ENCODE measurements at regions not wholly inside any gene's neighbourhood (a gene's known extent, or its start where the extent isn't known, plus 50 kb on each side); places are given as distances from the start of the nearest gene placed in this dataset.
A peak's percentile ranks its signal among the peaks of the same experiment; 100 is the strongest.

DNA sequence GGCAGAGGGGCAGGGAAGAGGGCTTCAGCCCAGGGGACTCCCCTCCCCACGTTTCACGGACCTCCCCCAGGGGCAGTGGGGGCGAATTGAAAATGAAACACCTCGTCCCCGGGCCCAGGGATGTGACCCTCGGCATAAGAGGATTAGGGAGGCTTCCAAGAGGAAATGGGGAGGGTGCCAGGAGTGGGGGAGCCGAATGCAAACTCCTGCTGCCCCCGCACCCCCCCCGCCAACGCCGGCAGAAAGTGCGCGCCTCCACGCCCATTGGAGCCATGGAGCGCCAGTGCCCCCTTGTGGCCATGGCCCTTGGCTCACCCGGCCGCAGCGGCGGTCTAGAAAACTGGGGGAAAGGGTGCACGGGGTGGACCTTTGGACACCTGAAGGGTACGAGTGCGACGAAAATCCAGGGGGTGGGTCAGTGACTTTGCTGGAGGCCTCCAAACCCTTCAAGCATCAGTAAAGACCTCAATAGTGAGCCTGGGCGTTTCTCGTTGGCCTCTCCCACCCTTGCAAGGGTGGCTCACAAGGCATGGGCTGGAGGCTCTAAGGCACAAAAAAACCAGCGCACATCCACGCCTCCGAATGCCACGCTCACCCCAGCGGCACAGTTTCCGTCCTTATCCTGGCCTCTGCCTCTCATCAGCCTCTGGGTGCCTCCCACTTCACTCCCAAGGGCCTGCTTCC lies 120.8 kb upstream of the PJA1 start (continued):
- TF ChIP-seq RB1 (IDR thresholded peaks at IDR 0.05; ENCODE audit: borderline replicate concordance) (0 out of 2 replicates have a peak, but pooled peaks have one; percentile 46), RUNX3 (IDR thresholded peaks at IDR 0.05; ENCODE audit: low read length) (0 out of 2 replicates have a peak, but pooled peaks have one; percentile 6), CEBPB (IDR thresholded peaks at IDR 0.05; ENCODE audit: borderline replicate concordance in 1 of 2, low read depth in 2 of 2, low read length in 2 of 2) (no peak), JUNB (IDR thresholded peaks at IDR 0.05) (no peak), BCL11A (IDR thresholded peaks at IDR 0.05; ENCODE audit: low read depth, low read length) (no peak), FOS (IDR thresholded peaks at IDR 0.05; ENCODE audit: borderline replicate concordance, extremely low read depth, insufficient read length) (no peak), NR2C1 (IDR thresholded peaks at IDR 0.05) (no peak), SMC3 (IDR thresholded peaks at IDR 0.05; ENCODE audit: borderline replicate concordance, low read length) (peak; percentile 58), CBX5 (IDR thresholded peaks at IDR 0.05; ENCODE audit: low read depth) (no peak), RAD21 (IDR thresholded peaks at IDR 0.05; ENCODE audit: insufficient read depth, low read depth, low read length) (peak; percentile 84), YY1 (IDR thresholded peaks at IDR 0.05; ENCODE audit: low read depth, low read length) (peak; percentile 58; the same call in 1 of the 2 replicates)
- TF ChIP-seq, protein P1, sequence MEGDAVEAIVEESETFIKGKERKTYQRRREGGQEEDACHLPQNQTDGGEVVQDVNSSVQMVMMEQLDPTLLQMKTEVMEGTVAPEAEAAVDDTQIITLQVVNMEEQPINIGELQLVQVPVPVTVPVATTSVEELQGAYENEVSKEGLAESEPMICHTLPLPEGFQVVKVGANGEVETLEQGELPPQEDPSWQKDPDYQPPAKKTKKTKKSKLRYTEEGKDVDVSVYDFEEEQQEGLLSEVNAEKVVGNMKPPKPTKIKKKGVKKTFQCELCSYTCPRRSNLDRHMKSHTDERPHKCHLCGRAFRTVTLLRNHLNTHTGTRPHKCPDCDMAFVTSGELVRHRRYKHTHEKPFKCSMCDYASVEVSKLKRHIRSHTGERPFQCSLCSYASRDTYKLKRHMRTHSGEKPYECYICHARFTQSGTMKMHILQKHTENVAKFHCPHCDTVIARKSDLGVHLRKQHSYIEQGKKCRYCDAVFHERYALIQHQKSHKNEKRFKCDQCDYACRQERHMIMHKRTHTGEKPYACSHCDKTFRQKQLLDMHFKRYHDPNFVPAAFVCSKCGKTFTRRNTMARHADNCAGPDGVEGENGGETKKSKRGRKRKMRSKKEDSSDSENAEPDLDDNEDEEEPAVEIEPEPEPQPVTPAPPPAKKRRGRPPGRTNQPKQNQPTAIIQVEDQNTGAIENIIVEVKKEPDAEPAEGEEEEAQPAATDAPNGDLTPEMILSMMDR (IDR thresholded peaks at IDR 0.05 in 2 of 3, conservative IDR thresholded peaks at IDR 0.05 in 1 of 3; ENCODE audit: control insufficient read depth in 2 of 3, extremely low read depth in 1 of 3, insufficient read depth in 1 of 3, low read depth in 3 of 3, low read length in 3 of 3) = peak; percentile 82 to 98 (median 84)
- TF ChIP-seq, protein P2, sequence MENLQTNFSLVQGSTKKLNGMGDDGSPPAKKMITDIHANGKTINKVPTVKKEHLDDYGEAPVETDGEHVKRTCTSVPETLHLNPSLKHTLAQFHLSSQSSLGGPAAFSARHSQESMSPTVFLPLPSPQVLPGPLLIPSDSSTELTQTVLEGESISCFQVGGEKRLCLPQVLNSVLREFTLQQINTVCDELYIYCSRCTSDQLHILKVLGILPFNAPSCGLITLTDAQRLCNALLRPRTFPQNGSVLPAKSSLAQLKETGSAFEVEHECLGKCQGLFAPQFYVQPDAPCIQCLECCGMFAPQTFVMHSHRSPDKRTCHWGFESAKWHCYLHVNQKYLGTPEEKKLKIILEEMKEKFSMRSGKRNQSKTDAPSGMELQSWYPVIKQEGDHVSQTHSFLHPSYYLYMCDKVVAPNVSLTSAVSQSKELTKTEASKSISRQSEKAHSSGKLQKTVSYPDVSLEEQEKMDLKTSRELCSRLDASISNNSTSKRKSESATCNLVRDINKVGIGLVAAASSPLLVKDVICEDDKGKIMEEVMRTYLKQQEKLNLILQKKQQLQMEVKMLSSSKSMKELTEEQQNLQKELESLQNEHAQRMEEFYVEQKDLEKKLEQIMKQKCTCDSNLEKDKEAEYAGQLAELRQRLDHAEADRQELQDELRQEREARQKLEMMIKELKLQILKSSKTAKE (IDR thresholded peaks at IDR 0.05; ENCODE audit: low read depth, poor library complexity, severe bottlenecking) = no peak
